Sigmoid colon (tissue), 6 donors: ENCODE measurements at regions not wholly inside any gene's neighbourhood (a gene's known extent, or its start where the extent isn't known, plus 50 kb on each side); places are given as distances from the start of the nearest gene placed in this dataset.

ENCODE experiments used
- DNase-seq: peaks from one replicate; pipeline ENCODE4 v3.0.0-alpha.2; 2019
- H3K27ac ChIP-seq, 4 donors: fragments of 200-600 bp; sonication (generic); one replicate each; pipeline ENCODE4 v1.5.1; 2016 to 2019; ENCODE audit warnings: mild to moderate bottlenecking in 1 of 4
- H3K27me3 ChIP-seq, 3 donors: fragments of 200-600 bp; sonication (generic); one replicate each; pipeline ENCODE4 v1.5.1; 2019; ENCODE audit warnings: mild to moderate bottlenecking in 1 of 3
- H3K36me3 ChIP-seq, 4 donors: fragments of 200-600 bp; sonication (generic); one replicate each; pipeline ENCODE4 v1.5.1; 2016 to 2019
- H3K4me1 ChIP-seq, 4 donors: fragments of 200-600 bp; sonication (generic); one replicate each; pipeline ENCODE4 v1.5.1; 2017 to 2019
- H3K4me3 ChIP-seq, 4 donors: fragments of 200-600 bp; sonication (generic); one replicate each; pipeline ENCODE4 v1.5.1; 2017 to 2019; ENCODE audit warnings: mild to moderate bottlenecking in 2 of 4, moderate library complexity in 1 of 4
- H3K9me3 ChIP-seq, 4 donors: fragments of 200-600 bp in 3 of 4; sonication (generic) in 3 of 4; one replicate each; pipeline versions ENCODE4 v1.5.1 to v1.6.1; 2013 to 2019
- EP300 ChIP-seq, 4 donors: sonication (generic); formaldehyde crosslinking; IDR thresholded peaks; one replicate each; pipeline ENCODE4 v1.6.1; 2017; ENCODE audit warnings: antibody characterized with exemption in 4 of 4
- POLR2A ChIP-seq, 2 donors: fragments of 450-650 bp; IDR thresholded peaks; one replicate each; pipeline ENCODE4 v1.6.1; 2016; ENCODE audit warnings: antibody characterized with exemption in 2 of 2, mild to moderate bottlenecking in 2 of 2, moderate library complexity in 2 of 2
- POLR2AphosphoS5 ChIP-seq, 4 donors: sonication (generic); formaldehyde crosslinking; IDR thresholded peaks; one replicate each; pipeline ENCODE4 v1.6.1; 2017; ENCODE audit warnings: antibody characterized with exemption in 4 of 4
- WGBS, 2 donors: extraction: QIAGEN DNeasy Blood & Tissue Kit; methylation state at CpG; one replicate each; pipeline ENCODE4 v1.1.7; 2013; 5-methylcytosine and 5-hydroxymethylcytosine counted together
- intact Hi-C: fragments of 100-400 bp; cut with DNase I; formaldehyde crosslinking; loops from one replicate; pipeline ENCODE4 v1.15.1; 2023
- TF ChIP-seq, protein P1 (sequence below), 4 experiments: fragments of 450-650 bp in 3 of 4; fragments of 200-600 bp in 1 of 4; IDR thresholded peaks; one replicate each; pipeline ENCODE4 v1.5.1; 2016 to 2019; ENCODE audit warnings: antibody characterized with exemption in 4 of 4, mild to moderate bottlenecking in 3 of 4, moderate library complexity in 2 of 4
- donor health status: healthy with polysubstance abuse.
- donor health status: healthy.

DNA sequence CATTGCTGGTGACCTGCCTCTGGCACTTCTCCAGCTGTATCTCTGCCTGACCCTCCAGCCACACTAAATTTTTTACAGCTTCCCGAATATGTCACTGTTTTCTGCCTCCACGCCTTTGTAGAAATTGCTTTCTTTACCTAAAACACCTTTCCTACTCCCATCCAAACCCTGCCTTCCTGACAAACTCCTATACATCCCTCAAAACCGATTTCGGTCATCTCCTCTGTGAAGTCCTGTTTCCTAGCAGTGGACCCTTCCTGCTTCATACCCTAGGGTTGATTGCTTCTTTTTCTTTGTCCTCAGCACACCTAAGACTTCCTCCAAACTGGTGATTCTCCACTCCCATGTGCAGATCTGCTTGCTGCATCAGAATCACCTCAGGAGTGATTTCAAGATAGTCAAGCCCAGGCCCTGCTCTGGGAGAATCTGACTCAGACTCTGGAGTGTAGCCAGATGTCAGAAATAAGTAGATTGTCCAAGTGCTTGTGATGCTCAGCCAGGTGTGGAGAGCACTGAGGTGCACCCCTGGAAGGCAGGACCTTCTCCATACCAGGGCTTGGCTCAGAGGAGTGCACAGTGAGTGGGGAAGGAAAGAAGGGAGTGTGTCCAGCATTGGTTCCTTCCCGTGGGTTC, 184.2 kb downstream of the COPRS start:
- H3K27ac ChIP-seq, result no peak overlapping the region
- DNase-seq, result no peak
- intact Hi-C loops, result no loop called here
- H3K4me3 ChIP-seq, result no peak overlapping the region
- no peaks in the 10 kb centered on the region for H3K36me3 ChIP-seq
- H3K27me3 ChIP-seq, result no peaks in the 10 kb centered on the region
- TF ChIP-seq EP300 (IDR thresholded peaks at IDR 0.05), result no peak
- TF ChIP-seq POLR2A (IDR thresholded peaks at IDR 0.05), result no peak
- TF ChIP-seq, protein P1, sequence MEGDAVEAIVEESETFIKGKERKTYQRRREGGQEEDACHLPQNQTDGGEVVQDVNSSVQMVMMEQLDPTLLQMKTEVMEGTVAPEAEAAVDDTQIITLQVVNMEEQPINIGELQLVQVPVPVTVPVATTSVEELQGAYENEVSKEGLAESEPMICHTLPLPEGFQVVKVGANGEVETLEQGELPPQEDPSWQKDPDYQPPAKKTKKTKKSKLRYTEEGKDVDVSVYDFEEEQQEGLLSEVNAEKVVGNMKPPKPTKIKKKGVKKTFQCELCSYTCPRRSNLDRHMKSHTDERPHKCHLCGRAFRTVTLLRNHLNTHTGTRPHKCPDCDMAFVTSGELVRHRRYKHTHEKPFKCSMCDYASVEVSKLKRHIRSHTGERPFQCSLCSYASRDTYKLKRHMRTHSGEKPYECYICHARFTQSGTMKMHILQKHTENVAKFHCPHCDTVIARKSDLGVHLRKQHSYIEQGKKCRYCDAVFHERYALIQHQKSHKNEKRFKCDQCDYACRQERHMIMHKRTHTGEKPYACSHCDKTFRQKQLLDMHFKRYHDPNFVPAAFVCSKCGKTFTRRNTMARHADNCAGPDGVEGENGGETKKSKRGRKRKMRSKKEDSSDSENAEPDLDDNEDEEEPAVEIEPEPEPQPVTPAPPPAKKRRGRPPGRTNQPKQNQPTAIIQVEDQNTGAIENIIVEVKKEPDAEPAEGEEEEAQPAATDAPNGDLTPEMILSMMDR (IDR thresholded peaks at IDR 0.05), result no peak
- TF ChIP-seq POLR2AphosphoS5 (IDR thresholded peaks at IDR 0.05), result no peak
- peaks cover 0 to 11% (median 4%) of the 10 kb centered on the region in 4 donors for H3K4me1 ChIP-seq
- no peaks in the 10 kb centered on the region for H3K9me3 ChIP-seq
- 63 to 76% methylated on average over 5 of the region's 5 CpGs for WGBS, 2 donors

DNA sequence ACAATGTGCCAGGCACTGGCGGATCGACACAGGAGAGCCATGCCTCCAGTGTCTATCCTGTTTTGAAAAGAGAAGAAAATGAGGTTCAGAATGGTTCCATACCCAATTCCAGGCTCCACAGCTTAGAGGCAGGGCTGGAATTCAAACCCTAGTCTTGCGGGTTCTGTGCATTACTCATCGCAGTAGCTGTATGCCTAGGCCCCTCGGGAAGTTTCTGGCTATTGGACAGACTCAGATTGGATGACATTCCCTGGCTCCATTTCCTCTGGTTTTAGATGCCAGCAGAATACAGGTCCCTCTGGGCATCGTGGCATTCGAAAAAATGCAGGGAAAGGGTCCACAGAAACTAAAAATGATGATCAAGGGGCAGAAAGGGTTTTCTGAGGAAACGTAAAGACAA, 184.7 kb downstream of the COPRS start:
- no peaks in the 10 kb centered on the region for H3K27me3 ChIP-seq
- H3K9me3 ChIP-seq, result no peaks in the 10 kb centered on the region
- intact Hi-C loops, result no loop called here
- TF ChIP-seq, protein P1 (IDR thresholded peaks at IDR 0.05), result no peak
- TF ChIP-seq POLR2AphosphoS5 (IDR thresholded peaks at IDR 0.05), result no peak
- no peak for TF ChIP-seq EP300 (IDR thresholded peaks at IDR 0.05)
- no peak for TF ChIP-seq POLR2A (IDR thresholded peaks at IDR 0.05)
- no peak overlapping the region for H3K27ac ChIP-seq
- 81 to 82% methylated on average over 8 of the region's 8 CpGs for WGBS, 2 donors
- no peak for DNase-seq
- H3K4me3 ChIP-seq, result no peak overlapping the region
- H3K36me3 ChIP-seq, result no peaks in the 10 kb centered on the region
- H3K4me1 ChIP-seq, result peaks cover 0 to 11% (median 4%) of the 10 kb centered on the region in 4 donors

DNA sequence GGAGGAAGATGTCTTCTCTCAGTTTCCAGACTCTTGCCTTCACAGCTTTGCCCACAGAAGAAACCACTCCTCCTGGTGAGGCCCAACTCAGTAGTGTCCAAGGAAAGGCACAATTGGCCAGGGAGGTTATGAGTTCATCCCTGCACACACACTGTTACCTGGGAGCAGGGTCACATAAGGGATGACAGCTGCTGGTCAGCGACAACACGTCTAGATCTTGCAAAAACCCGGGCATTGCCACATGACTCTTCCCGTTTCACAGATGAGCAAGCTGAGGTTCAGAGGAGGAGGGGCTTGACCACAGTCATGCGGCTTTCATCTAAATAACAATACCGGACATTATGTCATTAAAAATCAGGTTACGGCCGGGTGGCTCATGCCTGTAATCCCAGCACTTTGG, 186.0 kb downstream of the COPRS start:
- no peak for DNase-seq
- Histone ChIP-seq H3K4me1 (peaks cover 0 to 11% (median 4%) of the 10 kb centered on the region in 4 donors), H3K4me3 (no peak overlapping the region), H3K27ac (no peak overlapping the region), H3K27me3 (no peaks in the 10 kb centered on the region), H3K36me3 (no peaks in the 10 kb centered on the region), H3K9me3 (no peaks in the 10 kb centered on the region)
- TF ChIP-seq EP300 (IDR thresholded peaks at IDR 0.05), result no peak
- TF ChIP-seq POLR2A (IDR thresholded peaks at IDR 0.05), result no peak
- TF ChIP-seq, protein P1 (IDR thresholded peaks at IDR 0.05), result no peak
- TF ChIP-seq POLR2AphosphoS5 (IDR thresholded peaks at IDR 0.05), result no peak
- WGBS, 2 donors, result 67 to 79% methylated on average over 8 of the region's 8 CpGs
- intact Hi-C loops, result no loop called here

DNA sequence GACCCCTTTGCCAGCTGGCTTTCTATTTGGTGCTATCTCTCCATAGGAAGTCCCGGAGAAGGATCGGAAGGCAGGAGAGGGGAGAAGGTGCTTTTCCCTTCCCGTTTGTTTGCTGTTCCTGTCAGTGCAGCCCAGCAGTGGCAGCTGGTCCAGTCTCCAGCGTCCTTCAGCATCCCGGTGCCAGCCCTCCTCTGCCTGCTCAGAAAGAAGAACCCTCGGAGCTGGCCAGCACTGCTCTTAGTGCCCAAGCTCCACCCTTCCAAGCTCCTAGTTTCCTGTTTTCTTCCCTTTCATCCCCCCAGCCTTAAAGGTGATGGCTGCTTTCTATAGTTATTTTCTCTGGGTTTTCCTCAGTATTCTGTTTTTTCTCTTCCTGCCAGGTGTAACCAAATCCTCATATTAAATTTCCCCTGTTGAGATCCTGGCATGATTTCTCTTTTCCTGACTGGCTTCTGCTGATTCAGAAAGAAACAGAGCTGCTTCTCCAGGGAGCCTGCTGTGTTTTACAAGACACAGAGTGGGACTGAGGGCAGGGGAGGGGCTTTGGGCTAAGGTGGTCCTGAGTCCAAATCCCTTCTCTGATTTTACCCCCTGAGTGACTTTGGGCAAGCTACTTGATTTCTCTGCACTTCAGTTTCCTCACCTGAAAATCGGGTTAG, 186.8 kb downstream of the COPRS start:
- WGBS, 2 donors, result 49 to 62% methylated on average over 7 of the region's 7 CpGs
- TF ChIP-seq POLR2AphosphoS5 (IDR thresholded peaks at IDR 0.05) (no peak), EP300 (IDR thresholded peaks at IDR 0.05) (no peak), POLR2A (IDR thresholded peaks at IDR 0.05) (no peak)
- TF ChIP-seq, protein P1 (IDR thresholded peaks at IDR 0.05), result no peak
- no peak overlapping the region for H3K27ac ChIP-seq
- intact Hi-C loops, result no loop called here
- DNase-seq, result no peak
- peaks cover 0 to 11% (median 4%) of the 10 kb centered on the region in 4 donors for H3K4me1 ChIP-seq
- no peaks in the 10 kb centered on the region for H3K27me3 ChIP-seq
- no peak overlapping the region for H3K4me3 ChIP-seq
- no peaks in the 10 kb centered on the region for H3K9me3 ChIP-seq
- no peaks in the 10 kb centered on the region for H3K36me3 ChIP-seq
